ENCODE measurements at regions not wholly inside any gene's neighbourhood (a gene's known extent, or its start where the extent isn't known, plus 50 kb on each side); places are given as distances from the start of the nearest gene placed in this dataset.

DNA sequence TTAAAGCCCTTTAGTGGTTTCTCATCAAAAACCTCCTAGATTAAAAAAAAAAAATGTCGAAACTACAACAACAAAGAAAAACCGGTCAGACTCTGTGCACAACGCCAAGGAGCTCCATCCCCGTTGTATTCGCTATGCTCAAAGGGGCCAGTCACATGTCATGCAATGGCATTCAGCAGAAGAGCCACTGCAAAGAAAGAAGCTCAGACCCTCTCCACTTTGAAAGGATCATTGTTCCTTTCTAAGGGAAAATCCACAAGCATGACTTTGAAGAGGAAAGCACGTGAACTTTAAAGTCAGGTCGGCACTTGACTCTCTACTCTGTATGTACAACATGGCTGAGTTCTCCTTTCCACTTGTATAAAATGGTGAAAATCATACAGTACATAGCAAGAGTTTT is 655.6 kb downstream of the ETS1 start:
- TF ChIP-seq, protein P1, sequence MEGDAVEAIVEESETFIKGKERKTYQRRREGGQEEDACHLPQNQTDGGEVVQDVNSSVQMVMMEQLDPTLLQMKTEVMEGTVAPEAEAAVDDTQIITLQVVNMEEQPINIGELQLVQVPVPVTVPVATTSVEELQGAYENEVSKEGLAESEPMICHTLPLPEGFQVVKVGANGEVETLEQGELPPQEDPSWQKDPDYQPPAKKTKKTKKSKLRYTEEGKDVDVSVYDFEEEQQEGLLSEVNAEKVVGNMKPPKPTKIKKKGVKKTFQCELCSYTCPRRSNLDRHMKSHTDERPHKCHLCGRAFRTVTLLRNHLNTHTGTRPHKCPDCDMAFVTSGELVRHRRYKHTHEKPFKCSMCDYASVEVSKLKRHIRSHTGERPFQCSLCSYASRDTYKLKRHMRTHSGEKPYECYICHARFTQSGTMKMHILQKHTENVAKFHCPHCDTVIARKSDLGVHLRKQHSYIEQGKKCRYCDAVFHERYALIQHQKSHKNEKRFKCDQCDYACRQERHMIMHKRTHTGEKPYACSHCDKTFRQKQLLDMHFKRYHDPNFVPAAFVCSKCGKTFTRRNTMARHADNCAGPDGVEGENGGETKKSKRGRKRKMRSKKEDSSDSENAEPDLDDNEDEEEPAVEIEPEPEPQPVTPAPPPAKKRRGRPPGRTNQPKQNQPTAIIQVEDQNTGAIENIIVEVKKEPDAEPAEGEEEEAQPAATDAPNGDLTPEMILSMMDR (IDR thresholded peaks at IDR 0.05) = no peak
- TF ChIP-seq POLR2A (IDR thresholded peaks at IDR 0.05) = no peak
